ENCODE measurements at regions not wholly inside any gene's neighbourhood (a gene's known extent, or its start where the extent isn't known, plus 50 kb on each side); places are given as distances from the start of the nearest gene placed in this dataset.

GRCh38 chr2:13539296-13539695, 822.6 kb downstream of the TRIB2 start:
- dilution Hi-C loops (cut with MboI; ENCODE audit: extremely low pct_ligation_motif_present, low sequenced_read_pairs) = no loop called here
- POLR2A ChIA-PET = no interaction called here
- H3K4me1 ChIP-seq (ENCODE audit: control insufficient read depth, extremely low read depth, insufficient read depth, low read length) = no peaks in the 10 kb centered on the region
- DNase-seq (ENCODE audit: low read depth, low spot score) = no peak
- H2AFZ ChIP-seq (ENCODE audit: low read depth, low read length) = no peak overlapping the region
- H3K79me2 ChIP-seq (ENCODE audit: control insufficient read depth, insufficient read depth, low read length) = no peaks in the 10 kb centered on the region
- no peaks in the 10 kb centered on the region for H3K9me1 ChIP-seq (replicated peaks; ENCODE audit: control insufficient read depth, extremely low read depth, insufficient read depth, low read length)
- intact Hi-C loops (cut with micrococcal nuclease) = no loop called here
- no peaks in the 10 kb centered on the region for H3K27me3 ChIP-seq (ENCODE audit: control insufficient read depth in 2 of 2, insufficient read depth in 2 of 2, low read length in 2 of 2)
- no peak overlapping the region for H3K4me3 ChIP-seq (replicated peaks in 1 of 3; ENCODE audit: insufficient read depth in 1 of 3, low read depth in 1 of 3, low read length in 3 of 3)
- peaks cover 2% of the 10 kb centered on the region for H3K9me3 ChIP-seq (replicated peaks; ENCODE audit: control insufficient read depth, insufficient read depth, low read length)
- H3K27ac ChIP-seq (ENCODE audit: insufficient read depth, low read depth, low read length) = no peak overlapping the region
- H4K20me1 ChIP-seq (replicated peaks; ENCODE audit: control insufficient read depth, extremely low read depth, insufficient read depth, low read length) = no peaks in the 10 kb centered on the region
- H3K36me3 ChIP-seq (ENCODE audit: control insufficient read depth in 2 of 2, extremely low read depth in 1 of 2, insufficient read depth in 2 of 2, low read length in 2 of 2) = no peaks in the 10 kb centered on the region
- no TSS peak for BruUV-seq (replicated peaks)
- no peak overlapping the region for H3K4me2 ChIP-seq (ENCODE audit: insufficient read depth, low read length)
- TF ChIP-seq GATA2 (IDR thresholded peaks at IDR 0.05; ENCODE audit: insufficient read depth, insufficient read length, low read depth, low read length) (no peak), FOS (IDR thresholded peaks at IDR 0.05; ENCODE audit: borderline replicate concordance, insufficient read depth, low read length) (no peak), EZH2 (IDR thresholded peaks at IDR 0.05; ENCODE audit: borderline replicate concordance, low read depth, low read length, severe bottlenecking) (no peak)
- CTCF ChIA-PET = no interaction called here
- H3K9ac ChIP-seq (replicated peaks; ENCODE audit: extremely low read depth, insufficient read depth, low read length) = no peak overlapping the region
- FAIRE-seq = no peak

DNA sequence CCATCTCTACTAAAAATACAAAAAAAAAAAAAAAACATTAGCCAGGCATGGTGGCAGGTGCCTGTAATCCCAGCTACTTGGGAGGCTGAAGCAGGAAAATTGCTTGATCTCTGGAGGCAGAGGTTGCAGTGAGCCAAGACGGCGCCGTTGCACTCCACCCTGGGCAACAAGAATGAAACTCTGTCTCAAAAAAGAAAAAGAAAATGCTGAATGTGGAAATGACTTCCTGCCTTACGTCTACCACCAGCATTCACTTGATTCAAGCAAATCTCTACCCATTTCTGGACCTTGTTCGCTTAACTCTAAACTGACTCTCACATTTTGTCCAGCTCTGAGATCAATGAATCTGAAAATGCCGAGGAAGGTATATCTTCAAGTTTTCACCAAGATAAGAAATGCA, 825.3 kb downstream of the TRIB2 start:
- POLR2A ChIA-PET = no interaction called here
- Histone ChIP-seq H3K4me2 (ENCODE audit: insufficient read depth, low read length) (no peak overlapping the region), H3K4me1 (ENCODE audit: control insufficient read depth, extremely low read depth, insufficient read depth, low read length) (no peaks in the 10 kb centered on the region), H4K20me1 (replicated peaks; ENCODE audit: control insufficient read depth, extremely low read depth, insufficient read depth, low read length) (no peaks in the 10 kb centered on the region), H3K9ac (replicated peaks; ENCODE audit: extremely low read depth, insufficient read depth, low read length) (no peak overlapping the region), H3K4me3 (replicated peaks in 1 of 3; ENCODE audit: insufficient read depth in 1 of 3, low read depth in 1 of 3, low read length in 3 of 3) (no peak overlapping the region), H3K36me3 (ENCODE audit: control insufficient read depth in 2 of 2, extremely low read depth in 1 of 2, insufficient read depth in 2 of 2, low read length in 2 of 2) (no peaks in the 10 kb centered on the region), H3K79me2 (ENCODE audit: control insufficient read depth, insufficient read depth, low read length) (no peaks in the 10 kb centered on the region), H3K9me1 (replicated peaks; ENCODE audit: control insufficient read depth, extremely low read depth, insufficient read depth, low read length) (no peaks in the 10 kb centered on the region), H3K27ac (ENCODE audit: insufficient read depth, low read depth, low read length) (no peak overlapping the region), H2AFZ (ENCODE audit: low read depth, low read length) (no peak overlapping the region), H3K27me3 (ENCODE audit: control insufficient read depth in 2 of 2, insufficient read depth in 2 of 2, low read length in 2 of 2) (no peaks in the 10 kb centered on the region), H3K9me3 (replicated peaks; ENCODE audit: control insufficient read depth, insufficient read depth, low read length) (peaks cover 2% of the 10 kb centered on the region)
- intact Hi-C loops (cut with micrococcal nuclease) = no loop called here
- no peak for FAIRE-seq
- CTCF ChIA-PET = no interaction called here
- dilution Hi-C loops (cut with MboI; ENCODE audit: extremely low pct_ligation_motif_present, low sequenced_read_pairs) = no loop called here
- TF ChIP-seq MAX (IDR thresholded peaks at IDR 0.05; ENCODE audit: insufficient read depth, insufficient read length) = no peak
- TF ChIP-seq FOS (IDR thresholded peaks at IDR 0.05; ENCODE audit: borderline replicate concordance, insufficient read depth, low read length) = no peak
- no peak for TF ChIP-seq POLR2AphosphoS5 (IDR thresholded peaks at IDR 0.05; ENCODE audit: insufficient read depth, low read depth, low read length)
- no peak for TF ChIP-seq MYC (IDR thresholded peaks at IDR 0.05; ENCODE audit: low read depth, low read length)
- TF ChIP-seq CTCF (IDR thresholded peaks at IDR 0.05; ENCODE audit: extremely low read depth in 1 of 2, insufficient read depth in 1 of 2, low read depth in 1 of 2, low read length in 2 of 2) = no peak
- TF ChIP-seq POLR2A (IDR thresholded peaks at IDR 0.05; ENCODE audit: low read depth, low read length) = no peak
- no peak for TF ChIP-seq JUN (IDR thresholded peaks at IDR 0.05; ENCODE audit: borderline replicate concordance, insufficient read depth, insufficient read length, low read depth)
- no peak for TF ChIP-seq EZH2 (IDR thresholded peaks at IDR 0.05; ENCODE audit: borderline replicate concordance, low read depth, low read length, severe bottlenecking)
- no peak for TF ChIP-seq GATA2 (IDR thresholded peaks at IDR 0.05; ENCODE audit: insufficient read depth, insufficient read length, low read depth, low read length)
- BruUV-seq (replicated peaks) = no TSS peak
- DNase-seq (ENCODE audit: low read depth, low spot score) = no peak

Data from endothelial cell of umbilical vein (primary cell).